Ishikawa (cell line): ENCODE measurements at regions not wholly inside any gene's neighbourhood (a gene's known extent, or its start where the extent isn't known, plus 50 kb on each side); places are given as distances from the start of the nearest gene placed in this dataset.

ENCODE experiments used
- FOXM1 ChIP-seq: IDR thresholded peaks from 2 replicates; pipeline ENCODE4 v1.6.1; 2012; ENCODE audit warnings: low read depth, borderline replicate concordance
- REST ChIP-seq: IDR thresholded peaks from 2 replicates; pipeline ENCODE4 v1.6.1; 2012; ENCODE audit warnings: low read depth, mild to moderate bottlenecking

GRCh38 chr10:56745490-56745889 lies 384.4 kb upstream of the ZWINT start:
- no peak for TF ChIP-seq FOXM1
- no peak for TF ChIP-seq REST
